ENCODE measurements at regions not wholly inside any gene's neighbourhood (a gene's known extent, or its start where the extent isn't known, plus 50 kb on each side); places are given as distances from the start of the nearest gene placed in this dataset.

- DNase-seq, result no peak
- Mint-ChIP-seq H3K36me3 (ENCODE audit: low read depth) (no peaks in the 10 kb centered on the region), H3K4me3 (no peak overlapping the region), H3K4me1 (peaks cover 13% of the 10 kb centered on the region), H3K27ac (no peak overlapping the region), H3K27me3 (ENCODE audit: low read depth, poor library complexity) (peaks cover 15% of the 10 kb centered on the region), H3K9me3 (no peaks in the 10 kb centered on the region)
- TF ChIP-seq CTCF (IDR thresholded peaks at IDR 0.05), result no peak
Observed at GRCh38 chr9:135012166-135012565, 75.3 kb upstream of the OLFM1 start.

DNA sequence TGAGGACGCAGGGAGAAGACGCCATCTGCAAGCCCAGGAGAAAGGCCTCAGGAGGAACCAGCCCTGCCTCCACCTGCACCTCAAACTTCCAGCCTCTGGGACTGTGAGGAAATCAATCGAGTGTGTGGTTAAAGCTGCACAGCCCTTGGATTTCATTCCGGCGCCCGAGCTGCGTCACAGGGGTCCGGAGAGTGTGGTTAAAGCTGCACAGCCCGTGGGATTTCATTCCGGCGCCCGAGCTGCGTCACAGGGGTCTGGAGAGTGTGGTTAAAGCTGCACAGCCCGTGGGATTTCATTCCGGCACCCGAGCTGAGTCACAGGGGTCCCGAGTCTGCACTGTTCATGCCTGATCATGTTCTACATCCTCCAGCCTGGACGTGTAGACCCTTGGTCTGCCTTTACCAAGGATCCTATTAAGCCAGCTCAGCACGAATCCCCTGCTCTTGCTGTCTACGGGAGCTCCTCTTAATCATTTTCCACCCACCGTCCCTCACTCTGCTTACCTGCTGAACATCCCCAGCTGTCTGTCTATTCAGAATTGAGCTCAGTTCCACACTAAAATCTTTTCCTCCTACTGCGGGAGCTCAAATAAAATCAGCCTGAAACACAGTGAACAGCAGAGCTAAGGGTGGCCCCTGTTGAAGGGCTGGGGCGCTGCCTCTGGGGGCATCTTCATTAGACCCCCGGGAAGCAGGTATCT, 73.0 kb upstream of the OLFM1 start:
- H3K36me3 Mint-ChIP-seq (ENCODE audit: low read depth), result no peaks in the 10 kb centered on the region
- no peaks in the 10 kb centered on the region for H3K9me3 Mint-ChIP-seq
- DNase-seq, result no peak
- peaks cover 13% of the 10 kb centered on the region for H3K4me1 Mint-ChIP-seq
- no peak overlapping the region for H3K4me3 Mint-ChIP-seq
- TF ChIP-seq CTCF (IDR thresholded peaks at IDR 0.05), result no peak
- peaks cover 27% of the 10 kb centered on the region for H3K27me3 Mint-ChIP-seq (ENCODE audit: low read depth, poor library complexity)
- no peak overlapping the region for H3K27ac Mint-ChIP-seq

- H3K4me3 Mint-ChIP-seq, result no peak overlapping the region
- no peaks in the 10 kb centered on the region for H3K9me3 Mint-ChIP-seq
- H3K27ac Mint-ChIP-seq, result no peak overlapping the region
- no peak for DNase-seq
- H3K27me3 Mint-ChIP-seq (ENCODE audit: low read depth, poor library complexity), result peaks cover 29% of the 10 kb centered on the region
- H3K4me1 Mint-ChIP-seq, result peaks cover 13% of the 10 kb centered on the region
- no peak for TF ChIP-seq CTCF (IDR thresholded peaks at IDR 0.05)
- no peaks in the 10 kb centered on the region for H3K36me3 Mint-ChIP-seq (ENCODE audit: low read depth)
Observed at GRCh38 chr9:135015096-135015495, 72.4 kb upstream of the OLFM1 start.

GRCh38 chr9:135015565-135015964, 71.9 kb upstream of the OLFM1 start:
- Mint-ChIP-seq H3K9me3 (no peaks in the 10 kb centered on the region), H3K36me3 (ENCODE audit: low read depth) (no peaks in the 10 kb centered on the region), H3K27ac (no peak overlapping the region), H3K4me1 (peaks cover 13% of the 10 kb centered on the region), H3K27me3 (ENCODE audit: low read depth, poor library complexity) (peaks cover 29% of the 10 kb centered on the region), H3K4me3 (no peak overlapping the region)
- no peak for DNase-seq
- TF ChIP-seq CTCF (IDR thresholded peaks at IDR 0.05), result no peak

DNA sequence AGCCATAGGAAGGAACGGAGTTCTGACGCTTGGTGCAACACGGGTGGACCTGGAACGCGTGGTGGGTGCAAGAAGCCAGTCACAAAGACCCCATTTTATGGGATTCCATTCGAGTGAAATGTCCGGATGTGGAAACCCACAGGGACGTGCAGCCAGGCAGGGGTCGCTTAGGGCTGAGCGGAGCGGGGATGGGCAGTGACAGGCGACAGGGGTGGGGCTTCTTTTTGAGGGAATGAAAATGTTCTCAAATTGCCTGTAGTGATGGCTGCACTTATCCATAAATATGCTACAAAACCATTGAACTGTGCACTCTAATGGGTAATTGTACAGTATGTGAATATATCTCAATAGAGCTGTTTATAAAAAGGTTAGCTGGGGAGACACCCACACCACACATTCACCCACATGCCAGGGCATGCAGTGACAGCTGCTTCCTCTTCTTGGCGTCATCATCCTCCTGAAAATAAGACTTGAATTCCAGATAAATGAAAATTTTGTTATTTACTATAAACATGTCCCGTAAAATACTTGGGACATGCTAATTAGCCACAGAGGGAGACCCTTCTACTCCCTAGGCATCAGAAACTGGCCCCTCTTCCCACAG, 71.3 kb upstream of the OLFM1 start:
- Mint-ChIP-seq H3K9me3 (no peaks in the 10 kb centered on the region), H3K4me1 (peaks cover 13% of the 10 kb centered on the region), H3K27ac (no peak overlapping the region), H3K27me3 (ENCODE audit: low read depth, poor library complexity) (peaks cover 29% of the 10 kb centered on the region), H3K4me3 (no peak overlapping the region), H3K36me3 (ENCODE audit: low read depth) (no peaks in the 10 kb centered on the region)
- TF ChIP-seq CTCF (IDR thresholded peaks at IDR 0.05), result no peak
- no peak for DNase-seq

GRCh38 chr9:135016876-135017275, 70.6 kb upstream of the OLFM1 start:
- Mint-ChIP-seq H3K4me3 (no peak overlapping the region), H3K9me3 (no peaks in the 10 kb centered on the region), H3K36me3 (ENCODE audit: low read depth) (no peaks in the 10 kb centered on the region), H3K27ac (no peak overlapping the region), H3K27me3 (ENCODE audit: low read depth, poor library complexity) (peaks cover 31% of the 10 kb centered on the region), H3K4me1 (peaks cover 13% of the 10 kb centered on the region)
- TF ChIP-seq CTCF (IDR thresholded peaks at IDR 0.05), result no peak
- no peak for DNase-seq
